ELF-1 (cell line): ENCODE measurements at regions not wholly inside any gene's neighbourhood (a gene's known extent, or its start where the extent isn't known, plus 50 kb on each side); places are given as distances from the start of the nearest gene placed in this dataset.

Experiments
- DNase-seq: peaks from one replicate; pipeline ENCODE4 v3.0.0-alpha.2; 2016; ENCODE audit warnings: low read depth, low spot score

DNA sequence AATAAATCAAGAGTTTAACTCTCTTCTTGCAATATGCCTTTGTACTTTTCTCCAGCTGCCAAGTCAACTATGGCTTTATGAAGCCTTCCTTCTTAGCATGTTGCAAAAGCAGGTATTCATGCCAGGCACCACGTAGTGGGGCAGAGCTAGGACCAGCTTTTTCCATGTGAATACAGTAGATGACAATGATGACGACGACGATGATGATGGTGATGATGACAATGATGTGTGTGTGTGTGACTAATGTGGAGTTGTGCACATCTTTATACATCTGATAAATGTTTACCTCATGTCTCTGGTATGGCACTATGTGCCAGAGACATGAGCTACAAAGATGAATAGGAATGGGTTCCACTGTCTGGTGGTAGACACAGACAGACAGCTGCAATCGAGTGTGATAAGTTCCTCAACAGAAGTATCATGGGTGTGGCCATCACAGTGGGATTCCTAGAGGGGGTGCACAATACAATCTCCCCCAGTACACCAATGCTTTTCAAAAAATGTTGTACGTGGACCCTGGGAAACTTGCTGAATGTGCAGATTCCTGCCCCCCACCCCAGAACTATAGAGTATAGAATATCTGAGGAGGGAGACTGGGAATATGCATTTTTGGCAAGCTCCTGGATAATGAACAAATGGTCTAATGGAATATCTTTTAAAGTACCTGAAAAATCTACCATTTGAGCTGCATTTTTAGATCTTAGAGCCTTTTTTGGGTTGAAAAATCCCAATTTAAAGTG lies 183.4 kb downstream of the ABCC12 start:
- no peak for DNase-seq

DNA sequence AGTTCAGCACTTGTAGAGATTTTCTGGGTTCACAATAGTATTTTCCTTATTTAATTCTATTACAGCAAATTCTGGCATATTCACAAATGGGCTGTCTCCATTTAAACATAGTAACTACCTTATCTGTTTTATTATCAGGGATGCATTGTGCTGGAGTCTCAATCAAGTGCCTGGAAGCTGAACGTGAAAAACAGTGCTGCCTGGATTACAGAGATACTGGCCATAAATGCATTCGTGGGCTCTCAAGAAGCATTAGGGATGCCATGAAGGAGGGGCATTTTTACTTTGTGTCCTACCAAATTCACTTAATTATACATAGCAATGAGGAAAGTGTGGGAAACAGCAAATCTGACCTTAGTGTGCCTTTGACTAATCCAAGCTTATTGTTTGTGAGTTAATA lies 184.6 kb downstream of the ABCC12 start:
- DNase-seq: no peak

DNA sequence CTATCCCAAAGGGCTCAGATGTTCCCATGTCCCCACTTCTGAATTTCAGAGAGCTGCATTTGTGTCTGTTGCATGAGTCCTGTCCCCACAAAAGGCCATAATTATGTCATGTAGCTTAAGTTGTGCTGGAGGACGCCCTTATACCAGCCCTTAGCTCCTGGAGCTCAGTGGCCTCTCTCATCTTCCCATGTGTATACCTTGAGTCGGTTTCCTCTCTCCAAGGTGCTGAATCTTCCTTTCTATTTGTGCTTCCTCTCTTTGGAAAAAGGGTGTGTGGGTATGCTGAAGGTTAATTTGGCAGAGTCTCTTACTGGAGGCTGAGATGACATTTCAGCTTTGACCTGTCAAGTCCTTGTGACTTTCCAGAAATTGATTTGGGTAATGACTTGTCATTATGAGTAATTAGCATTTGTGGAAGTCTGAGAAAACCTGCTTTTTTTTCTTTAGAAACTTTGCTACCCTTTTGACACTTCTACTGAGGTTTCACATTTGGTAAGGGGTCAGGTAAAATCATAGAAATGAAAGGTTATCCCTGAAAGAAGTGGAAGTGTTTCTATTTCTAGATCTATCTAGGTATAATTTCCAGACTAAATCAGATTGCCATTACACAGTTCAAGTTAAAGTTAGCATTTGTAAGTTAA lies 185.4 kb downstream of the ABCC12 start:
- DNase-seq: peak; percentile 46

DNA sequence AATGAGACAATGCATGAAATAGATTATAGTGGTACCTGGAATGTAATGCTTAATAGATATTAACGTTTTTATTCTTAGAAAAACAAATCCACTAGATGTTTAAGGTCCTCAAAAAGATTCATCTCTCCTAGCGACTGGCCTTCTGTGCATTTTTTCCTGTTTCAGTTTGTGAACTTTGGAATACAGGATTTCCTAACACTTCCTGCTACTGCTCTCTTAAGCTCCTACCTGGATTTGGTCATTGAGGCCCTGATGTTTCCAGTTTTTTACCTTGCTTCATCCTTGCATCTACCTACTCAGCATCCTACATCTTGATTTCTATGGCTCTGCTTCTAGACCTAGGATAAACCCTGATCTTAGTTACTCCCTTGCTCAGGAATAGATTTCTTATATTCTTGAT lies 188.4 kb downstream of the ABCC12 start:
- DNase-seq: no peak

DNA sequence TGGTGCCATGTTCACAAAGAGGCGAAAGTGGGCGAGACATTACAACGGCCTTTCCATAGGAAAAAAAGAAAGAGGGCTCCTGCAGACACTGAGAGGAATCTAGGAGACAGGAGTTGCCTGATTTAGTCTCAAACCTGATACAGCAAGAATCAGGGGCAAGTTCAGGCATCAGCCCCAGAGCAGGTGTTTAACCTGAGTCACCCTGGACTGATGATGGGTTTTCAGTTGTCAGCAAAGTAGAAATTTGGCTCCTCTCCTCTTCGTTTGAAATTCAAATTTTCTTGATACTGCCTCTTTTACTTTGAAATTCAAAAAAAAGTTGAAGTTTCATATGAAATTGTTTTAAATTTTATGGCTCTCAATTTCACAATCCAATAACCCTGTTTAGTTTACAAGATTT lies 189.5 kb downstream of the ABCC12 start:
- DNase-seq: no peak

DNA sequence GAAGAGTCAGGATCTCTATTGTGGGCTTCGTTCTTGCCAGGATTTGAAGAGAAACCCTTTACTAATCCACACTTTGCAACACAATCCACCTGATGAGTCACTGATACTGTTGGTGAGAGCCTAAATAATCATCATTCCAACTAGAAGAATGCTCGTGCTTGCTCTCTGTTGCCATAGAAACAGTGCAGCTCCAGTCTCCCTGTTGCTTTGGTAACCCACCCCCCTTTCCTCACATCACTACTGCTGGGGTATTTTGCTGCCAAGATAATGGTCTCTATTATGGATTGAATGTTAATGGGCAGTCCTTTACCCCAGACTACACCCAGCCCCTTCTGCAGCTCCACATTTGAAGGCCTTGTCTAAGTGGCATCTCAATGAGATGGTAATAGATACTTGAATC lies 190.4 kb downstream of the ABCC12 start:
- DNase-seq: peak; percentile 37

DNA sequence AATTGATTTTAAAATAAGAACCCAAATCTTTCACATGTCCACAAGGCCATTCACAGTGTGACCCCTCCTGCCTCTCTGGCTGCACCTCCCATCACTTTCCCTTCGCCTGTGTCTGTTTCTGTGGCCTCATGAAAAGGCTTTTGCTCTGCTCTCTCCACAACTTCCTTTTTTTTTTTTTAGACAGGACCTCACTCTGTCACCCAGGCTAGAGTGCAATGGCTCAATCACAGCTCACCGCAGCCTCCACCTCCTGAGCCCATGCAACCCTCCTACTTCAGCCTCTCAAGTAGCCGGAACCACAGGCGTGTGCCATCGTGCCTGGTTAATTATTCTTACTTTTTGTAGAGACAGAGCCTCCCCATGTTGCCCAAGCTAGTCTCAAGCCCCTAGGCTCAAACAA lies 197.1 kb downstream of the ABCC12 start:
- DNase-seq: no peak

DNA sequence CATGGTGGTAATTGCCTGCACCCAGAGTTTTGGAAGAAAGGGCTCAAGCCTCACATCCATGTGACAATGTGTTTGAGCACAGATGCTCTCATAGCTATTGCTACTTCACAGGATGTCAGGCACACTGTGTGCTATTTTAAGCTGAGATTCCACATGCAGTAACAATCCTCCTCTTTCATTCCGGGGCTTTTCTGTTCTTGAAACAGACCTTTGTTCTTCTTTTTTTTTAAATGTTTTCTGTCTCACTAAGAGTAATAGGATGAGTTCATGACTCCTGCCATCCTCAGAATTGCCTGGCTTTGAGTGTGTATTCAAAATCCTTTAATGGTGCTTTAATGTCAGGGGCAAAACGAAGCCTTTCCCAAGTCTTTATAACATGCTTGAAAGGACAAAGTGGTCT lies 198.9 kb downstream of the ABCC12 start:
- DNase-seq: no peak

DNA sequence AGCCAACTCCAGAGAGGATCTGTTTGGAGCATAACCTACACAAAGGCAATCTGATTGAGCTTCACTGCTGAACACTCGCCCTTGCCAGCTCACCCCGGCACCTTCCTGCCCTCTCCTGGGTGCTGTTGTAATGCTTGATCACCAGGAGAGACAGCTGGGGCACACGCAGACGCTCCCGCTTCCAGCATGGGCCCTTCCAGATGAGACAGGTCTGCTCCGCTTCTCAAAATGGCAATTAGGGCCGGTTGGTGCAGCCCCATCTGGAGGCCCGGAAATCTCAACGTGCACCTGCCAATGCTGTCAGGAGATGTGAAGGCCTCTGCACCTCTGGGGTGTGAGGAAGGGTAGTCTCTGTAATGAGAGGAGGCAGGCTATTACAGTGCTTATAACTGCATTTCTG lies 206.1 kb downstream of the ABCC12 start:
- DNase-seq: no peak

DNA sequence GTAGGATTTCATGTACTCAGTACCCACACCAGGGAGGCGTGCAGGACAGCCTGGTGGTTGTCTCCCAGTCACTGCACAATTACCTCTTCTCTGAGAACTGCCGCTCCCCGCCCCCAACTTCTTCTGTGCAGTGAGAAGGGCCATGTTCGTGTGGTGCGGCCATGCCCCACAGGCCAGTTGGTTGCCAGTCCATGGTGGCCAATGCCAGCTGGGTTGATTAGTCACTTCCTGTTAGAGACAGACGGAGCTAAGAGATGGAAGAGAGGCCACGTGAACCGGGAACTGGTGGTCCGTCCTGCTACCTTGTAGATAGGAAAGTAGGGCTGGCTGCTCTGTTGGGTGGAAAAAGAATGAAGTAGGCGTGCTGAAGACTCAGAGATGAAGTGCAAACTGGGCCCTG lies 206.5 kb downstream of the ABCC12 start:
- no peak for DNase-seq

DNA sequence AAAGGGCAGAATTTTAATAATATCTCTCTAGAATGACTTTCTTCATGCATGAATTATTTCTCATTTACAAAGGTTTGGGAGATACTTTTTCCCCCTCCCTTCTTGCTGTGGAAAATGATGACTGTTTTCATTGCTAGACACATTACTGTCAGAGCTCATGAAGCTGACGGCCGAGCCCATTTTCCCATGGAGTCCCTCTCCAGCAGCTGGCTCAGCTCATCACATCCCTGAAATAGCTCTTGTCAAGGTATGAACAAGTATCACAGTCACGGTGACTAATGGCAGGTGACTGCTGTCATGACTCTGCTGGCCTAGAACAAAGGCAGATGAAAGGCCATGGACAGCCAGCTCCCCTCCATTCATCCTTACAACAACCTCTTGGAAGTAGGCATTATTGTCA lies 208.1 kb downstream of the ABCC12 start:
- no peak for DNase-seq

DNA sequence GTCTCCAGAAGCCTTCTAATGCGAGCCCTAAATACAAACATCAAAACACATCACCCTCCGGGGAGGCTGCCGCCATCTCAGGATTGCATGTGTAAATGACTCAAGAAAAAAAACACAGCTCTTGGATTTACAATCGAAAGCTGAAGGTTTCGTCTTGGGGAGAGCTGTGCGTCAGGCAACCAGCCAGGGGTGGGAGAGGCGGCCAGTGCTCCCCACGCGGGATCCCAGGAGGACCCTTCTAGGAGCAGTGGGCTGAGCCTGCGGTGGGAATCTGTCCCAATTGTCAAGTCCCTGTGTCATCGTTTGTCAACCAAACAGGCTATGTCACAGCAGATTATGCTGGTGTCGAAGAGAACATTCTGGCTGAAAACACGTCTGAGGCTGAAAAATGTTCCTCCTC lies 209.7 kb downstream of the ABCC12 start:
- no peak for DNase-seq

DNA sequence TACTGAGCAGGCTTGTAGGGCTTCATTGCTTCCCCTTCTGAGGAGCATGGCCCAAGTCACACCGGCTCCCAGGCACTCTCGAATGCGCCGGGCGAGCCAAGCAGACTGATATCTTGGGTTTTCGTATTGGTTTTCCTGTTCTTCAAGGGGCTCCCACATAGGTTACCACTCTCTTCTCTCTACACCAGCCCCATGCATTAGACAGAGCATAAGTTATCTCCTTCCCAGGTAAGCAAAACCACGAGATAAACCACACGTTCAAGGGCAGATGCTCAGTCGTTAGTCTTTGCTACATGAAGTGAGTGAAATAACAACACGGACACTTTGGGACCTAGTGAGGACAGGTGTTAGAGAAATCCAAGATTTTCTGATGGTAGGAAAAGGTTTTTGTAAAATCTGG lies 211.2 kb downstream of the ABCC12 start:
- DNase-seq: no peak

DNA sequence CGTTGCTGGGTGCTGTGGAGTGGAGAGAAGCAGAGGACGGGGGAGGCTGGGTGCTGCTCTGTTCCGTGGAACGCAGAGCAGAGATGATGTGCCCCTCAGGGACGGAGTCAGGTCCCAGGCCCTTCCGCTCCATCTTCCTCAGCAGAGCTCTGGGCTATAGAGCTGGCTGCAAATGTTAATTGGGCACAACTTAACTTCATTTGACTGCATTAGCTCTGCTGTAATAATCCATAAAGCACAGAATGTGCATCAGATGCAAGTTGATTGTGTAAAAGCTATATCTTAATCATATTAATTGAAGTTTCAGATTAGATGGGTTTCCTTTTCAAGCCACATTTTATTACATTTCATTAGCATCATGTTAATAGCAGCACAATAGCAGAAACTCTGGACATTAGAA lies 212.6 kb downstream of the ABCC12 start:
- no peak for DNase-seq

DNA sequence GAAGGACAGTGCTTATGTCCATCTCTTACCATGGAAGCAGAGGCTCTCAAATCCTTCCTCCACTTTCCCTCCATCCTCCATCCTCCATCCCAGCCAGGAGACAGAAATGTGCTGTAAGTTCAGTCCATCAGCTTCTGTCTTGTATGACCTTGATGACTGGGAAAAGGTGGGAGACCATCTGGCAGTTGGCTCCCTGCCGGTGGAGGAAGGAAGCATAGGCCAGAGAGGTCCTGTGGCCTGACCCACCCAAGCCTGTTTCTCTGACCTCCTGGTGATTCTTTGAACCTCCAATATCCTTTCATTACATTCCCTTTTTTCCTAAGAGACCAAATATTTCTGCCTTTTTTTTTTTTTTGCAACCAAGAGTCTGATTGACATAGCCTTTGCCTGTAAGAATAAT lies 215.3 kb downstream of the ABCC12 start:
- DNase-seq: no peak

DNA sequence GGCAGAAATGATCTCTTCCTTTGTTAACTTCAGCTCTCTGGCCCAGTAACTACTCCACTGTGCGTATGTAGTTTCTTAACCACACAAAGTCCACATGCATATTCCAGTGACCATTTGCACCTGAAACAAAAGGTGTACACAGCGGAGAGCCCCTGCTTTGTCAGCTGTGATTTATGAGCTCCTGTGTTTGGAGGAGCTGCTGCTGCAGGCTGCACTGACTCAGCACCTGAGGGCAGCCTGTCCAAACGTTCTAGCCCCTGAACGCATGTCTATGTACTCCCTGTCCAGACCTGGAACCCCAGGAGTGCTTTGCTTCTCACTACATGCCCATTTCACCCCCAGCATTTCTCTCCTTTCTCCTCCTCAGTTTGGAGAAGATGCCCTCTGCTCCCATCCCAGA lies 216.1 kb downstream of the ABCC12 start:
- peak; percentile 41 for DNase-seq

DNA sequence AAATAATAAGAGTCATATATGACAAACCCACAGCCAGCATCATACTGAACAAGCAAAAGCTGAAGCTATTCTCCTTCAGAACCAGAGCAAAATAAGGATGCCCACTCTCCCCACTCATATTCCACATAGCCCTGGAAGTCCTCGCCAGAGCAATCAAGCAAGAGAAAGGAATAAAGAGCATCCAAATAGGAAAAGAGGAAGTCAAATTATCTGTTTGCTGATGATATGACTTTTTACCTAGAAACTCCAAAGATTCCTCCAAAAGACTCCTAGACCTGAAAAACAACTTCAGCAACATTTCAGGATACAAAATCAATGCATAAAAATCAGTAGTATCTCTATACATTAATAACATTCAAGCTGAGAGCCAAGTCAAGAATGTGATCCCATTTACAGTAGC lies 217.5 kb downstream of the ABCC12 start:
- DNase-seq: no peak

DNA sequence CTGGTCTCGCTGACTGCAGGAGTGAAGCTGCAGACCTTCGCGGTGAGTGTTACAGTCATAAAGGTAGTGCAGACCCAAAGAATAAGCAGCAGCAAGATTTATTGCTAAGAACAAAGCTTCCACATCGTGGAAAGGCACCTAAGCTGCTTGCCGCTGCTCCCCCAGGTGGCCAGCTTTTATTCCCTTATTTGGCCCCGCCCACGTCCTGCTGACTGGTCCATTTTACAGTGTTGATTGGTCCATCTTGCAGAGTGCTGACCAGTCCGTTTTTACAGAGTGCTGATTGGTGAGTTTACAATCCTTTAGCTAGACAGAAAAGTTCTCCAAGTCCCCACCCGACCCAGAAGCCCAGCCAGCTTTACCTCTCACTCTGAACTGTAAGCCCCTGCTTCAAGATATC lies 227.8 kb downstream of the ABCC12 start:
- DNase-seq: peak; percentile 22

DNA sequence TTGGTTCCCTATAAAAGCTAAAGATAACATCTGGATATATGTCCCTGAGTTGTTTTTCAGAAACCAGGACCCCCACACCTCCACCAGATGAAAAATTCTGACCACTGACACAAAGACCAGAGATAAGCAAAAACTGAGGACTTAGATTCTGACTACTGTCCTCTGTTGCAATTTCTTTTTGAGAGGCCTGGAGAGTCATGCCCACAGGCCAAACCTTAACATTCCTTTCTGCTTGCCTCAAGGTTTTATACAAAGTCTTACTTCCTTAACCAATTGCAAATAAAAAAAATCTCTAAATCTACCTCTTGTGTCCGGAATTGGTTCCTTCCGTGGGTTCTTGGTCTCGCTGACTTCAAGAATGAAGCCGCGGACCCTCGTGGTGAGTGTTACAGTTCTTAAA lies 228.5 kb downstream of the ABCC12 start:
- DNase-seq: peak; percentile 20

DNA sequence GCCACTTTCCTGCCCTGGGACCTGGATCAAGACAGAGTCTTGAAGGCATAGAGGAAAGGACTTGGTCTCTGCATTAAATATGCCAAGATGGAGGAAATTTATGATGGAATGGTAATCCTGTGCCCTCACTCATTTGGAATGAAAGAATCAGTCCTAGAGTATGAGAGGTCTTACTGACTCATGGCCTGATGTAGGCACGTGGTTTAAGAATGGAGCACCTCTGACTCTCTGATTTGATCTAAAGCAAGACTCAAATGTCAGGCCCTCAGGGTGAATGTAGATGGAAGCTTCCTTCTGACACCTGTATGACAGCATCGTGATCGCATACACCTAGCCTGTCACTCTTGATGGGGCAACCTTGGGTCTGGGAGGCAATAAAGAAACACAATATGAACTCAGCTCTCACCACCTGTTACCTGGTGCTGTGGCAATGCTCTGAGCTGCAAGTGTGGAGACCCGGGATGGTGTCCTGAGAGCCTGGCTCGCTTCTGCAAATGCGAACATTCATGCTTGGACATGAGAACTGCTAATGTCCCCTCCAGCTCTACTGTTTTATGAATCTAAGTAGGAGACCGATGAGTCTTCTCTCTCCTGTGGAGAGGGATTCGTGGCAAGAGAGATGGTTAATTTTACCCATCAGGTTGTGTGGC lies 229.9 kb downstream of the ABCC12 start:
- DNase-seq: no peak

DNA sequence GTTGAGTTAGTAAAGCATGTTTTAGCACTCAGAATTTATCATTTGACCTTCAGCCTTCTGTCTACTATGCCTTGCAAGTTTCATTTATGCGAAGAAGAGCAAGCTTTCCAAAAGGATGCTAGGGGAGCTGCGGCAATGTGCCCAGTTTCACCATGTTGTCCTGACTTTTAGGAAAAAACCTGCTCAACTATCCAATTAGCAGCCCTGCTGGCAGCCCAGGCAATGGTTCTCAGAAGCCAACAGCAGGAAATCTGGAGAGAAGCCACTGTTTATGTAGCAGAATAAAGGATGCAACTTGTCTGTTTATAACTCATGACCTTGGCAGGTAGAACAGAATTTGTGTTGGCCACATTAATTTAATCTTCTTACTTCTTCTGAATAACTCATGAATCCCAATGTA lies 230.8 kb downstream of the ABCC12 start:
- no peak for DNase-seq

DNA sequence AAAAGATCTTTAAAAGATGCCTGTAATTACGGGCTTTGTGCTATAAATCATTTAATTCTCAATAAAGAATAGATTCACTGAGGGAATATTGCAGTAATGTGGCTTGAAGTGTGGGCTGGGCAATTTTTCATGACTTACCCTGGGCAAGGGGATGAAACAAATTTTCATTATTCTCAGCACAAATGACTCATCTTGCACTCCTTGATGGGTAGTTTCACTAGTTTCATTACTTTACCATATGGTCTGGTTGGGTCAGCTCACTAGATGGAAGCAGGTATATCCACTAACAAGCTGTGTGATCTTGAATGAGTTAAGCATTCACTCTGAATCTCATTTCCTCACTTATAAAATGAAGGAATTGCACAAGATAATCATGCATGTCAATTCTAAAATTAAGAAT lies 234.3 kb downstream of the ABCC12 start:
- no peak for DNase-seq

DNA sequence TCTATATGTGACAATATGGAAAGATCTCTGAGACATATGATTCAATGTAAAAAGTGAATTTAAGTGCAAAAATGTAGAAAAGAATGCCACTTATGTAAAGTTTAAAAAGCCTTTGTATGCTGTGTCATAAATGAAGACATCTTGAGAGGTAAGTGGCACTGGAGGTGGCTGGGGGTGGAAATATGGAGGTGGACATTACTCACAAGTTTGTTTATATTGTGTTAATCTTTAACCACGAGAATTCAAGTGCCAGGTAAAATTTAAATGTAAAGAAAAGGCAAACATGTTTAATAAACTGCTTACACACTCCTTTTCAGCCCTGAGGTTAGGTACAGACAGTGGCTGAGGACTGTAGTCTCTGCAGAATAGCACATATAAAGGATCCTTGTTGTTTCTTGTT lies 235.1 kb downstream of the ABCC12 start:
- no peak for DNase-seq
